DMS53 treated with DMSO at 0.1 percent for 48 hours (cell line): ENCODE measurements at regions not wholly inside any gene's neighbourhood (a gene's known extent, or its start where the extent isn't known, plus 50 kb on each side); places are given as distances from the start of the nearest gene placed in this dataset.
"Not testable (repeated sequence)": the region's sequence is repeated elsewhere in the genome, so short reads cannot be mapped to it uniquely, and the experiment has no call there.

Source experiments
- DNase-seq: peaks from one replicate; lab custom pipeline; 2025; ENCODE audit not compliant: unreplicated experiment; lab: John Stamatoyannopoulos, UW

- no peak for DNase-seq
These were observed 273.7 kb downstream of the HNRNPD start for GRCh38 chr4:82099928-82100579.

GRCh38 chr4:82097504-82097903, 276.3 kb downstream of the HNRNPD start:
- DNase-seq, result no peak

- DNase-seq, result no peak
These were observed 283.1 kb downstream of the HNRNPD start for GRCh38 chr4:82090717-82091116.

GRCh38 chr4:82084747-82085146, 289.0 kb downstream of the HNRNPD start:
- no peak for DNase-seq

GRCh38 chr4:82077471-82077995, 296.3 kb downstream of the HNRNPD start:
- not testable (repeated sequence) for DNase-seq

- DNase-seq, result no peak
These were observed 297.0 kb downstream of the HNRNPD start for GRCh38 chr4:82076809-82077208.

GRCh38 chr4:82076359-82076758, 297.4 kb downstream of the HNRNPD start:
- DNase-seq, result no peak

GRCh38 chr4:82071951-82072350, 301.8 kb downstream of the HNRNPD start:
- DNase-seq, result no peak

GRCh38 chr4:82069883-82070638, 303.7 kb downstream of the HNRNPD start:
- DNase-seq, result no peak

- no peak for DNase-seq
These were observed 310.8 kb downstream of the HNRNPD start for GRCh38 chr4:82063017-82063416.

- no peak for DNase-seq
These were observed 315.7 kb downstream of the HNRNPD start for GRCh38 chr4:82057990-82058544.

- no peak for DNase-seq
These were observed 318.6 kb downstream of the HNRNPD start for GRCh38 chr4:82055156-82055555.

- DNase-seq, result no peak
These were observed 320.4 kb downstream of the HNRNPD start for GRCh38 chr4:82053396-82053795.

- no peak for DNase-seq
These were observed 323.0 kb downstream of the HNRNPD start for GRCh38 chr4:82050796-82051195.

- no peak for DNase-seq
These were observed 324.5 kb downstream of the HNRNPD start for GRCh38 chr4:82049294-82049693.

- DNase-seq, result no peak
These were observed 326.1 kb downstream of the HNRNPD start for GRCh38 chr4:82047731-82048130.

- no peak for DNase-seq
These were observed 327.0 kb downstream of the HNRNPD start for GRCh38 chr4:82046796-82047195.

GRCh38 chr4:82045267-82045666, 328.5 kb downstream of the HNRNPD start:
- DNase-seq, result no peak

GRCh38 chr4:82044141-82044993, 329.4 kb downstream of the HNRNPD start:
- peak; percentile 46 for DNase-seq

- DNase-seq, result no peak
These were observed 330.0 kb downstream of the HNRNPD start for GRCh38 chr4:82043809-82044137.

GRCh38 chr4:82043081-82043808, 330.5 kb downstream of the HNRNPD start:
- no peak for DNase-seq
